ENCODE measurements at regions not wholly inside any gene's neighbourhood (a gene's known extent, or its start where the extent isn't known, plus 50 kb on each side); places are given as distances from the start of the nearest gene placed in this dataset.

DNA sequence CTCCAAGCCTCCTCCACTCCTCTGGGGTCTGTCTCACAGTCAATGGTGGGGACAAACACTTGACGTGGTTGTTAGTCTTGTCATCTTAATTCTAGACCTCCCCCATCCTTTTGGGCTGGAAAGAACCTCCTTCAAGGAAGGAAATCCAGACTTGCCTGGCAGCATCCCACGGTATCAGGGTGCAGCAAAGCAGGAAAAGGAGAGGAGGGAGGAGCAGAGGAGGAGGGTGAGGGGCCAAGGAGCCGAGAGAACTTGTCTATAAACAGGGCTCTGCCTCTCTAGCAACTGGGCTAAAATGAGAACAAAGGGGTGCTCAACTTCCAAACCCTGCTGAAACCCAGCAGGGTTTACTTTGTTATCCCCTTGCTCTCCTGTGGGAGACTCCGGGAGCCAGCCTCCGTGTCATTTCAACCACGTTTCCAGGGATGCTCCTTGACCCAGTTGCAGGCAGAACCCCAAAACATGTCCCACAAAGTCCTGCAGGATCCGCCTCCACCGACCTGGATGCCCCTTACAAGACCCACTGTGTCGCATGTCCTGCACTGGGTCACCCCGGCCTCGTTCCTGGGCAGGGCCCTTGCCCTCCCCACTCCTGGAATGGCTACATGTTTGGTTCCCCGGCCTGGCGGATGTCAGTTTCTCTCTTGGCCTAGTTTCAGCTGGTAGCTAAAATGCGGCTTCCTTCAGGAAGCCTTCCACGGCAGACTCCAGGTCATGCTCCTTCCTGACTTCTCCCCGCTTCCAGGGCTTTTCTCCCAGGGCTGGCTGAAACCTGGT, 69.7 kb upstream of the MGMT start:
- no peak for DNase-seq

DNA sequence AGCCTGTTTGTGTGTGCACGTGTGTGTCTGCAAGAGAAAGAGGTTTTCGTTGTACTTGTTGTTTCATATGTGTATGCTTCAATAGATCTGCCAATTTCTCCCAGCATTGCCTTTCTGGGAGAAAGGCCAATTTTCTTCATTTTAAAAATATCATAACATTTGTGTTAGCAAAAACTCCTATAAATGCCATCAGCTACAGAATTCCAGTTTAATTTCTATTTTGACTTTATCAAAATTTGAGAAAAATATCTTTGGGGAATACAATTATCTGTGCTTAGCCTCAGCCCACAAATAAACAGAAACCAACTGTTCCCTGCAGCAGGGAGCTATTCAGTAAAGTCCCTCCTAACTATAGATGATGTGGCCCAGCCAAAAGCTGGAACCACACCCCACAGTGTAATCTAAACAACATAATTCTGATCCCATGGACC, 68.3 kb upstream of the MGMT start:
- DNase-seq = no peak

DNA sequence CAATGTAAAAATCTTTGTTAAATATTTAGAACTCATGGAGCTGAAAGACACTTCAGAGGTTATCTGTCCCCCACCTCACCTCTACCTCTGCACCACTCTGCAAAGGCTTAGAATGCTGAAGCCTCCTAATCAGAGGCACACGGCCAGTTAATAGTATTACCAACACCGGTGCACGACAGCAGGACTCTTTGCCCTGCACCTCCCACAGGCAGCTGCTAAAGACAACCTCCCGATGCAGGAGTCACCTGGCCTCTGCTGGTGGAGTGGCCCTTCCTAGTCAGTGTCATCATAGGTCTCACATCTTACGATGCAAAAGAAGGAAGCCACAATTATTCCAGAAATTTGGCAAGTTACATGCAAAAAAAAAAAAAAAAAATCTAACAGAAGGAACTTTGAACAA, 66.6 kb upstream of the MGMT start:
- no peak for DNase-seq

DNA sequence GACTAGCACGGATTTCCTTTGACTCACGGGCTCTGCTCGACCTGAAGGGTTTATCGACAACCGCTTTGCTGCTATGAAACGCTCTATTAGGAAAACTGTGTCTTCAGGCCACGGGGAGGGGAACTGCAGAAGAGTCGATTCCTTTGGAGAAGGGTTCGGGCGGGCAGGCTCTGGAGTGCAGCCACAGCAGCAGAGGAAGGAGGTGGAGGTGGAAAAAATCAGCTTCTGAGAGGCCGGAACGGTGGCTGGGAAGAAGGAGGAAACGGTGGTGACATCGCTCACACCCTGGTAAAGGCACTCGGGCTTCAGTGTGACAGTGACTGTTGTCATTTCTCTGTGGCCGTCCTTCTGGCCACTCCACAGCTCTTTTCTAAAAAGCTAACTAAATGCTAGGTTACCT, 64.6 kb upstream of the MGMT start:
- no peak for DNase-seq

DNA sequence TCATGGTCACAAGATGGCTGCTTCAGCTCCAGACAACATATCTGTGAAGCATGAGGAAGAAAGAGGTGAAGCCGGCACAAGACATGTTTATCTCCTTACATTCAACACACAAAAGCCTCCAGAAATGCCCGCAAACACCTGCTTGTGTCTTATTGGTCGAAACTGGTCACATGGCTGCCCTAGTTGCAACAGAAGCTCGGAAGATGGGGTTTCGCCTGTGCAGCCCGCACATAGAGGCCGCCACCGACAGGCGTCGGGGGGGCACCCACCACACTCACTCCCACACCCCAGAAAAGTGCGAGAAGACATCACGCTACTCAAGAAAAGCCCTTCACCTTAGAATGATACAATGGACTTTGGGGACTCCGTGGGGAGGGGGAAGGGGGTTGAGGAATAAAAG, 63.0 kb upstream of the MGMT start:
- no peak for DNase-seq

DNA sequence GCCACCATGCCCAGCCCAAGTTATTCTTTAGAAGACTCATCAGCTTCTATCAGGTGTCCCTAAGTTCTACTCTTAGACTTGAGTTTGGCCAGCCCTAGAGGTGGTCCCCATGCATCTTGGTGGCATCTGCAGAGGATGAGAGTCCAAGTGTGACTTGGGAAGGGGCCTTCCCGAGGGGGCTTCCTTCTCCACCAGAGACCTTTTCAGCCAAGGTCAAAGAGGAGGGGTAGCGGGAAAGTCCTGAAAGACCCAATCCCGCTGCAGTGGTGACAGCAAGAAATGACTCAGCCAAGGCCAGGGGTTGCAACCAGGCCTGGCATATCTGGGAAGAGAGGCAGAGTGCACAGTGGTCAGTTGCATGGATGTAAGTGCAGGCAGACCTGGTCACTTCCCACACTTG, 61.7 kb upstream of the MGMT start:
- DNase-seq = no peak

DNA sequence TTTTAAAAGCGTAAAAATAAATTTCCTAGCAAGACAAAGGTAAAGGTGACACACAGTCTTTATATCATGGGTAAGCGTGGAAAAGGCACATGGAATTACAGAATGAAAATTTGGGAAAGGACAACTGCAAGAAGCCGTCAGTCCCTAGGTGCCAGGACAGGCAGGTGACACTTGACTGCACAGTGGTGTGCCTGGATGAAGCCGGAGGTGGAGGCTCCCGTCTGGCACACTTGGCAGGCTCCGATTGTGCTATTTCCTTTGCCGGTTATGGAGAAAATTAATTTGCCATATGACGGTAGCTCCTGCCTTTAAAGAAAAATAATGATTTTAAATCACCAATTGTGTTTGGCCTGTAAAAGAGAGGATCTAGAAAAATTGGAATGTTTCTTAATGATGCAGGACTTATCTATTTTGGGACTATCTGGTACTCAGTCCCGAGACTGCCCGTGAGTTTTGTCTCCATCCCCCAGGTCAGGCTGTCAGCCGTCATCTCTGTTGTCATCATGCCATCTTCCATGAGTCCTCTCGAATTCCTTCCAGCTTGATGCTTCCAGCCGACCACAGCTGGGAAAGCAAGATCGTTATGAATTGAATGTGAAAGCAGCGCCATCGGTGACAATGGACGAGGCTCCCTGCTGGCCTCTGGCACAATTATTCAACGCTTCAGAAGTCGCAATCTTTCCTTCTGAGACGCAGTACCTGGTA, 56.2 kb upstream of the MGMT start:
- DNase-seq = no peak

DNA sequence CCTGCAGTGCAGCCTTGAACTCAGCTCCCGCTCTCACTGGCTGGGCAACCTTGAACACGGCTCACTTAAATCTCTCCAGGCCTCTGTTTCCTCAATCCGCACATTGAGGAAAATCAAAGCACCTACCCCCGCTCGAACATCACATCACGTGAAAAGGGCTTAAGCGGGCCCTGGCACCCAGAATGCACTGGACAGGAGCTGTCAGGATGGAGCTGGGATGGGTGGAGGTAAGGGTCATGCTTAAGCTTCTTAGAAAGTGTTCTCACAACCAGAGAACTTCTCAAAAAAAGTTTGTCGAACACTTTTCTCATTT, 55.7 kb upstream of the MGMT start:
- no peak for DNase-seq

DNA sequence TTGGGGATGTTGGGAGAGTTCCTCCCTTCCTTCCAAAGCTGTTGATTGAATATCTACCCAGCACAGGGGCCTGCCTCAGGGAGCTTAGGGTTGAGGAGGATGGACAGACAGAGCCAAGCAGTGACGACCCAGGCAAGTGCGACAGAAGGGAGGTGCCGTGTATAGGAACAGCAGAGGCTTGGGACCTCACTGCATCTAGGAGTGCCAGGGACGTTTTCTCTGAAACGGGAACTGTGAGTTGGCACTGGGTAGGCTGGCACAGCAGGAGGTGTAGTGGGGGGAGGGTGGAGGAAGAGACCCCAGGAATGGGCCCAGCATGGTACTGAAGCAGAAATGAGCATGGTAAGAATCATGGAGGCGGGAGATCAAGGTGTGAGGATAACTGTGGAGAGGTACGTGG, 55.3 kb upstream of the MGMT start:
- no peak for DNase-seq

DNA sequence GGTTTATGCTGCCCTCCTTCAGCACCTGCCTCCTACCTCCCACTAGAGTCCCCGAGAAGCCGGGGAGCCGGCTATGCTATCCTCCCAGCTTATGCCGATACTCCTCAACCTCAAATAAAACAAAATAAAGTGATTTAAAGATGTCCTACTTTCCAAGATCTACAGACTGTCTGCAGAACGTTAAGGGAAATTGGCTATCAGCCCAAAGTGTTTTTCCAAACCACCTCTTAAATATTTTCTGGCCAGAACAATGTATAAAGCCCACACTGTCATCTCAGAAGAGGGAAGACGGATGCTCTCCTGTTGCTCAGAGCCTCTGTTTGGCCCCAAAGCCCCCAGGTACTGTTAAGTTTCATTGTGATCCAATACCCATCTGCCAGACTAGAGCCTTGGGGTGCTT, 54.0 kb upstream of the MGMT start:
- DNase-seq = no peak

DNA sequence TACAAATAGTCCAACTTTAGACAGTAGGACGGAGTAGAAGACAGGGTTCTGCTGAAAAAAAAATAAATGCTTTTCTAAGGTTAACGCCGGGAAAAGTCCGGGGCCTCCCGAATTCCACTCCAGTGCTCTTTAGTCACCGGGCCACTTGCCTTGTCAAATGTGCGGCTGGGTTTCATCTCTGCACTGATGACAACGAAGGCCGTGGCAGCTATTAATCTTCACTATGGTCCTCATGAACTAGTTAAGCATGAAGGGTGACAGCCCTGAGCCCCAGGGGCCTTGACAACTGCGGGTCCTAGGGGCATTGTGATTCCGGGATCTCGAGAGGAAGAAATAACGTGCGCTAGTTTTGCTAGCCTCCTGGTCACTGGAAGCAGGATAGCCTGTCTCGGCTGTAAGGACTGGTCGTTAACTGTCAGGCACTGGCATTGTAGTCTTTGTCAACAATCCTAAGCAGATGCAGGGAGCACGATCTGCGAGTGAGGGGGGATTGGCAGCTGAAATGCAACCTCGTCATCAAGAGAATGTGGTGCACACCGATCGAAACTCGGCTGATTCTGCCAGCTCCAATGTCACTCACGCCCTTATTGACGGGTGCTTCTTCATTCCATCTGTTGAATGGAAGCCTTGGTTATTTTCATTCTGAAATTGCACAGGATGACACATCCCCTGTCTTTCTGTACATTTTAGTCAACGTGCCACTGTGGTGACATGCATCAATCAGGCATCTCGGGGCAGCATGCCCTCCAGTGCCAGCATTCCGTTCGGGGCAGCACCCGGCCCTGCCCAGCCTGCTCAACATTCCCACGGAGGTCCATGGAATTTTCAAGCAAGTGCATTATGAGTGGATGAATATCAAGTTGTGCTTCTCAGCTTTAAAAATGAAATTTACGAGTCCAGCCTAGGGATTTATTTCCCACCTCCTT, 51.6 kb upstream of the MGMT start:
- no peak for DNase-seq

DNA sequence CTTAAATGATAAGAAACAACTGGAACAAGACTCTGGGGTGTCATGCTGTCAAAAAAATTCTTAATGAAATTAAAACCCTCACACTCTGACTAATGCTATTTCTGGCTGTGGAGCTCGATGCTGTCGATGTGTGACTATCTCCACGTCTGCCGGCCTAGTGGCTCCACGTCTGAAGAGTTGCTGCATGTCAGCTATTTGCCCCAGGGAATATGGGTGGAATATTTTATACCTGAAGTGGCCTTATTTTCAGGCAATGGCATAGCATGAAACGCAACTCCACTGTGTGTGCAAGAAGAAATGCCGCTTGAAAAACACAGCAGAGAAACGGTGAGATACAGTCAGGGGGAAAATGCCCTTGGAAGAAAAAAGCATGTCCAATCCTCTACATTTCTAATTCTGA, 50.9 kb upstream of the MGMT start:
- no peak for DNase-seq

DNA sequence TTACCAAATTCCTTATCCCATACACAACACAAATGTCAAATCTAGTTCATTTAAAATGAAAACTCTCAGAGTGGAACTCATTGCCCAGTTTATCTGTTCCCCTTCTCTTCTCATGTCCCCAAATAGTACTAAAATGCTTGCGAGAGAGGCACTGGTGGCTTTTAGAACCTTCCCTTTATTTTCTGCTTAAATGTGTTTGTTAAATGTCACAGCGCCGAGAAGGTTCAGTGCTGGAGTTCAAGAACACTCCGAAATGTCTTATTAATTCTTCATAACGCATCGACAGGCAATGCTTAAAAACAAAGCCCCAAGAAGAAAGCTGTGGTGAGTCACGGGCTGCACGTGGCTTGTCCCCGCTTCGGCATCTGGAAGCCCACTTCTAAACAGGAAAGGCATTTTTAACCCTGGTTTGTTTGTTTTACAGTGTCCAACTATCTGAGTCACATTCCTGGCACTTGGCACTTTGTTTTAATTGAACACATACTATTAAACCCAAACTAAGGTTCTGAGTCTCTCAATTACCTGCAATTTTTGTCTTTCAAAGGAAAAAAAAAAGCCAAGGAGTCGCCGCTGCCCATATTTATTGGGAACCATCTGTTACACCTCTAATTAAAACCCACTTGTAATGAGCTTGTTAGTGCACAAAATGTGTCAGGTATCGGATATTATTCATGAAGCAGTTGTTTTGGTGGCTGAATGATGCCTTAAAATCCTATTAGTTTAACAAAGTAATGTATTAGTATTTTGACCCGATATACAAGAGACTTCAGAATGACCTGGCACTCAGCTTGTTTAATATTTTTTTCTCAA, 49.9 kb upstream of the MGMT start:
- DNase-seq = no peak
